GM23338 (cell line): ENCODE measurements at regions not wholly inside any gene's neighbourhood (a gene's known extent, or its start where the extent isn't known, plus 50 kb on each side); places are given as distances from the start of the nearest gene placed in this dataset.

Experiments used
- ATAC-seq: fragments of 200-7000 bp; cut with Tn5 transposase; 3 replicates; pipeline ENCODE4 v1.9.1; 2020
- DNase-seq: peaks from one replicate; pipeline ENCODE4 v3.0.0-alpha.2; 2015; ENCODE audit warnings: low spot score
- H2AFZ ChIP-seq: fragments of 200-600 bp; sonication (generic); 2 replicates; pipeline ENCODE4 v1.8.0; 2016; ENCODE audit warnings: antibody characterized with exemption, mild to moderate bottlenecking, moderate library complexity
- H3F3A ChIP-seq: fragments of 200-600 bp; sonication (generic); replicated peaks from 2 replicates; pipeline ENCODE4 v1.8.0; 2017; ENCODE audit warnings: antibody characterized with exemption, mixed run types, low read depth
- H3K27ac ChIP-seq: fragments of 200-600 bp; sonication (generic); 2 replicates; pipeline ENCODE4 v1.6.1; 2016; ENCODE audit warnings: low read depth
- H3K27me3 ChIP-seq: fragments of 200-600 bp; sonication (generic); 2 replicates; pipeline ENCODE4 v1.8.0; 2016; ENCODE audit warnings: mild to moderate bottlenecking, mixed run types, moderate library complexity; ENCODE audit not compliant: insufficient read depth
- H3K36me3 ChIP-seq: fragments of 200-600 bp; sonication (generic); 2 replicates; pipeline ENCODE4 v1.8.0; 2016; ENCODE audit warnings: mild to moderate bottlenecking; ENCODE audit not compliant: insufficient read depth
- H3K4me1 ChIP-seq: fragments of 200-600 bp; sonication (generic); 2 replicates; pipeline ENCODE4 v1.8.0; 2016; ENCODE audit warnings: mild to moderate bottlenecking, moderate library complexity; ENCODE audit not compliant: insufficient read depth
- H3K4me2 ChIP-seq: fragments of 200-600 bp; sonication (generic); 2 replicates; pipeline ENCODE4 v1.7.1; 2017; ENCODE audit warnings: mixed run types
- H3K4me3 ChIP-seq: fragments of 200-600 bp; sonication (generic); 2 replicates; pipeline ENCODE4 v1.6.1; 2016; ENCODE audit warnings: mixed run types
- H3K79me2 ChIP-seq: fragments of 200-600 bp; sonication (generic); replicated peaks from 2 replicates; pipeline ENCODE4 v1.8.0; 2017; ENCODE audit warnings: mild to moderate bottlenecking; ENCODE audit not compliant: insufficient read depth
- H3K9me2 ChIP-seq: fragments of 200-600 bp; sonication (generic); 2 replicates; pipeline ENCODE4 v1.8.0; 2017; ENCODE audit not compliant: insufficient read depth
- H4K20me1 ChIP-seq: fragments of 200-600 bp; sonication (generic); replicated peaks from 2 replicates; pipeline ENCODE4 v1.8.0; 2017; ENCODE audit warnings: mild to moderate bottlenecking; ENCODE audit not compliant: insufficient read depth
- H3K27ac Mint-ChIP-seq: 2 replicates; pipeline ENCODE4 v1.8.0; 2020; ENCODE audit warnings: inconsistent platforms, mild to moderate bottlenecking, moderate library complexity, mixed read lengths
- H3K27me3 Mint-ChIP-seq: 3 replicates; pipeline ENCODE4 v1.8.0; 2022; ENCODE audit warnings: low read depth, mild to moderate bottlenecking, moderate library complexity, mixed read lengths, inconsistent platforms; ENCODE audit not compliant: insufficient read depth, poor library complexity
- H3K36me3 Mint-ChIP-seq: 3 replicates; pipeline ENCODE4 v1.8.0; 2021; ENCODE audit warnings: low read depth, mild to moderate bottlenecking, inconsistent platforms, moderate library complexity, mixed read lengths
- H3K4me1 Mint-ChIP-seq: 3 replicates; pipeline ENCODE4 v1.8.0; 2020; ENCODE audit warnings: mild to moderate bottlenecking, inconsistent platforms, mixed read lengths
- H3K4me3 Mint-ChIP-seq: 3 replicates; pipeline ENCODE4 v1.8.0; 2021; ENCODE audit warnings: moderate library complexity, mild to moderate bottlenecking, inconsistent platforms, mixed read lengths
- H3K9me3 Mint-ChIP-seq: 3 replicates; pipeline ENCODE4 v1.8.0; 2020; ENCODE audit warnings: moderate library complexity, mild to moderate bottlenecking, inconsistent platforms, mixed read lengths
- CREB1 ChIP-seq: fragments of 250-450 bp; sonication (Bioruptor Pico); IDR thresholded peaks from 2 replicates; pipeline ENCODE4 v1.5.0; 2020; ENCODE audit warnings: low read depth, mild to moderate bottlenecking, moderate library complexity
- EZH2 ChIP-seq: fragments of 200-600 bp; sonication (generic); IDR thresholded peaks from one replicate; pipeline ENCODE4 v1.8.0; 2017; ENCODE audit warnings: antibody characterized with exemption, mild to moderate bottlenecking, low read depth; ENCODE audit not compliant: unreplicated experiment
- JUNB ChIP-seq: IDR thresholded peaks from one replicate; pipeline ENCODE4 v1.6.1; 2016; ENCODE audit warnings: antibody characterized with exemption; ENCODE audit not compliant: unreplicated experiment
- NANOG ChIP-seq: IDR thresholded peaks from 2 replicates; pipeline ENCODE4 v1.6.1; 2016; ENCODE audit warnings: antibody characterized with exemption, borderline replicate concordance
- TF ChIP-seq, protein P1 (sequence below): fragments of 250-450 bp; sonication (Bioruptor Pico); IDR thresholded peaks from 2 replicates; pipeline ENCODE4 v1.5.0; 2020; ENCODE audit warnings: mild to moderate bottlenecking, moderate library complexity
- TF ChIP-seq, protein P2 (sequence below): IDR thresholded peaks from one replicate; pipeline ENCODE4 v1.6.1; 2018; ENCODE audit warnings: antibody characterized with exemption; ENCODE audit not compliant: unreplicated experiment

DNA sequence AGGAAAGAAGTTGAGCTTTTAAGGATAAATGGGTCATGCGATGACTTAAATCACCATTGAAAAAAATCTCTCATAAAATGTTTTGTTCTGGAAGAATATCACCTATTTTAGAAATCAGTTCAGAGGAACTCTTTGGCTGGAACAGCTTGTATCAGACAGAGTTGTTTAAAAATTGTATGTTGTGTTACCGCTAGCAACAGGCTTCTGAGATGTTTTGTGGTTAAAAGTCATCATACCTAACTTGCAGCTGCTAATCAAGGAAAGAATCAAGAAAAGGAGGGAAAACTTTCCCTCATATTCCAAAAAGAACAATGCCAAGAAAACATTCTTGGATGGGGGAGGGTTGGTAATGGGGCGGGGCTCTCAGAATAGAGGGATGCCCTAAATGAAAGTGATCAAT is 220.7 kb upstream of the CITED2 start:
- Histone ChIP-seq H2AFZ (peak overlapping the region; percentile 47; the same call in 1 of the 2 replicates), H3F3A (no peaks in the 10 kb centered on the region), H3K4me1 (peaks cover 8% of the 10 kb centered on the region; the same call in 1 of the 2 replicates), H3K36me3 (no peaks in the 10 kb centered on the region), H4K20me1 (no peaks in the 10 kb centered on the region), H3K4me3 (no peak overlapping the region), H3K79me2 (no peaks in the 10 kb centered on the region), H3K4me2 (no peak overlapping the region), H3K27me3 (no peaks in the 10 kb centered on the region), H3K27ac (no peak overlapping the region), H3K9me2 (0 out of 2 replicates have a peak, but pooled peaks cover 3% of the 10 kb centered on the region)
- no peaks in the 10 kb centered on the region for H3K9me3 Mint-ChIP-seq
- no peak overlapping the region for H3K4me3 Mint-ChIP-seq
- TF ChIP-seq JUNB (no peak), NANOG (no peak), CREB1 (CRISPR knock-in tag) (no peak), EZH2 (no peak)
- TF ChIP-seq, protein P1, sequence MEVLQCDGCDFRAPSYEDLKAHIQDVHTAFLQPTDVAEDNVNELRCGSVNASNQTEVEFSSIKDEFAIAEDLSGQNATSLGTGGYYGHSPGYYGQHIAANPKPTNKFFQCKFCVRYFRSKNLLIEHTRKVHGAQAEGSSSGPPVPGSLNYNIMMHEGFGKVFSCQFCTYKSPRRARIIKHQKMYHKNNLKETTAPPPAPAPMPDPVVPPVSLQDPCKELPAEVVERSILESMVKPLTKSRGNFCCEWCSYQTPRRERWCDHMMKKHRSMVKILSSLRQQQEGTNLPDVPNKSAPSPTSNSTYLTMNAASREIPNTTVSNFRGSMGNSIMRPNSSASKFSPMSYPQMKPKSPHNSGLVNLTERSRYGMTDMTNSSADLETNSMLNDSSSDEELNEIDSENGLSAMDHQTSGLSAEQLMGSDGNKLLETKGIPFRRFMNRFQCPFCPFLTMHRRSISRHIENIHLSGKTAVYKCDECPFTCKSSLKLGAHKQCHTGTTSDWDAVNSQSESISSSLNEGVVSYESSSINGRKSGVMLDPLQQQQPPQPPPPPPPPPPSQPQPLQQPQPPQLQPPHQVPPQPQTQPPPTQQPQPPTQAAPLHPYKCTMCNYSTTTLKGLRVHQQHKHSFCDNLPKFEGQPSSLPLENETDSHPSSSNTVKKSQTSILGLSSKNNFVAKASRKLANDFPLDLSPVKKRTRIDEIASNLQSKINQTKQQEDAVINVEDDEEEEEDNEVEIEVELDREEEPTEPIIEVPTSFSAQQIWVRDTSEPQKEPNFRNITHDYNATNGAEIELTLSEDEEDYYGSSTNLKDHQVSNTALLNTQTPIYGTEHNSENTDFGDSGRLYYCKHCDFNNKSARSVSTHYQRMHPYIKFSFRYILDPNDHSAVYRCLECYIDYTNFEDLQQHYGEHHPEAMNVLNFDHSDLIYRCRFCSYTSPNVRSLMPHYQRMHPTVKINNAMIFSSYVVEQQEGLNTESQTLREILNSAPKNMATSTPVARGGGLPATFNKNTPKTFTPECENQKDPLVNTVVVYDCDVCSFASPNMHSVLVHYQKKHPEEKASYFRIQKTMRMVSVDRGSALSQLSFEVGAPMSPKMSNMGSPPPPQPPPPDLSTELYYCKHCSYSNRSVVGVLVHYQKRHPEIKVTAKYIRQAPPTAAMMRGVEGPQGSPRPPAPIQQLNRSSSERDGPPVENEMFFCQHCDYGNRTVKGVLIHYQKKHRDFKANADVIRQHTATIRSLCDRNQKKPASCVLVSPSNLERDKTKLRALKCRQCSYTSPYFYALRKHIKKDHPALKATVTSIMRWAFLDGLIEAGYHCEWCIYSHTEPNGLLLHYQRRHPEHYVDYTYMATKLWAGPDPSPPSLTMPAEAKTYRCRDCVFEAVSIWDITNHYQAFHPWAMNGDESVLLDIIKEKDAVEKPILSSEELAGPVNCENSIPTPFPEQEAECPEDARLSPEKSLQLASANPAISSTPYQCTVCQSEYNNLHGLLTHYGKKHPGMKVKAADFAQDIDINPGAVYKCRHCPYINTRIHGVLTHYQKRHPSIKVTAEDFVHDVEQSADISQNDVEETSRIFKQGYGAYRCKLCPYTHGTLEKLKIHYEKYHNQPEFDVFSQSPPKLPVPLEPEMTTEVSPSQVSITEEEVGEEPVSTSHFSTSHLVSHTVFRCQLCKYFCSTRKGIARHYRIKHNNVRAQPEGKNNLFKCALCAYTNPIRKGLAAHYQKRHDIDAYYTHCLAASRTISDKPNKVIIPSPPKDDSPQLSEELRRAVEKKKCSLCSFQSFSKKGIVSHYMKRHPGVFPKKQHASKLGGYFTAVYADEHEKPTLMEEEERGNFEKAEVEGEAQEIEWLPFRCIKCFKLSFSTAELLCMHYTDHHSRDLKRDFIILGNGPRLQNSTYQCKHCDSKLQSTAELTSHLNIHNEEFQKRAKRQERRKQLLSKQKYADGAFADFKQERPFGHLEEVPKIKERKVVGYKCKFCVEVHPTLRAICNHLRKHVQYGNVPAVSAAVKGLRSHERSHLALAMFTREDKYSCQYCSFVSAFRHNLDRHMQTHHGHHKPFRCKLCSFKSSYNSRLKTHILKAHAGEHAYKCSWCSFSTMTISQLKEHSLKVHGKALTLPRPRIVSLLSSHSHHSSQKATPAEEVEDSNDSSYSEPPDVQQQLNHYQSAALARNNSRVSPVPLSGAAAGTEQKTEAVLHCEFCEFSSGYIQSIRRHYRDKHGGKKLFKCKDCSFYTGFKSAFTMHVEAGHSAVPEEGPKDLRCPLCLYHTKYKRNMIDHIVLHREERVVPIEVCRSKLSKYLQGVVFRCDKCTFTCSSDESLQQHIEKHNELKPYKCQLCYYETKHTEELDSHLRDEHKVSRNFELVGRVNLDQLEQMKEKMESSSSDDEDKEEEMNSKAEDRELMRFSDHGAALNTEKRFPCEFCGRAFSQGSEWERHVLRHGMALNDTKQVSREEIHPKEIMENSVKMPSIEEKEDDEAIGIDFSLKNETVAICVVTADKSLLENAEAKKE (CRISPR knock-in tag): no peak
- TF ChIP-seq, protein P2, sequence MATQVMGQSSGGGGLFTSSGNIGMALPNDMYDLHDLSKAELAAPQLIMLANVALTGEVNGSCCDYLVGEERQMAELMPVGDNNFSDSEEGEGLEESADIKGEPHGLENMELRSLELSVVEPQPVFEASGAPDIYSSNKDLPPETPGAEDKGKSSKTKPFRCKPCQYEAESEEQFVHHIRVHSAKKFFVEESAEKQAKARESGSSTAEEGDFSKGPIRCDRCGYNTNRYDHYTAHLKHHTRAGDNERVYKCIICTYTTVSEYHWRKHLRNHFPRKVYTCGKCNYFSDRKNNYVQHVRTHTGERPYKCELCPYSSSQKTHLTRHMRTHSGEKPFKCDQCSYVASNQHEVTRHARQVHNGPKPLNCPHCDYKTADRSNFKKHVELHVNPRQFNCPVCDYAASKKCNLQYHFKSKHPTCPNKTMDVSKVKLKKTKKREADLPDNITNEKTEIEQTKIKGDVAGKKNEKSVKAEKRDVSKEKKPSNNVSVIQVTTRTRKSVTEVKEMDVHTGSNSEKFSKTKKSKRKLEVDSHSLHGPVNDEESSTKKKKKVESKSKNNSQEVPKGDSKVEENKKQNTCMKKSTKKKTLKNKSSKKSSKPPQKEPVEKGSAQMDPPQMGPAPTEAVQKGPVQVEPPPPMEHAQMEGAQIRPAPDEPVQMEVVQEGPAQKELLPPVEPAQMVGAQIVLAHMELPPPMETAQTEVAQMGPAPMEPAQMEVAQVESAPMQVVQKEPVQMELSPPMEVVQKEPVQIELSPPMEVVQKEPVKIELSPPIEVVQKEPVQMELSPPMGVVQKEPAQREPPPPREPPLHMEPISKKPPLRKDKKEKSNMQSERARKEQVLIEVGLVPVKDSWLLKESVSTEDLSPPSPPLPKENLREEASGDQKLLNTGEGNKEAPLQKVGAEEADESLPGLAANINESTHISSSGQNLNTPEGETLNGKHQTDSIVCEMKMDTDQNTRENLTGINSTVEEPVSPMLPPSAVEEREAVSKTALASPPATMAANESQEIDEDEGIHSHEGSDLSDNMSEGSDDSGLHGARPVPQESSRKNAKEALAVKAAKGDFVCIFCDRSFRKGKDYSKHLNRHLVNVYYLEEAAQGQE: no peak
- H3K4me1 Mint-ChIP-seq: peaks cover 27% of the 10 kb centered on the region
- H3K27me3 Mint-ChIP-seq: no peaks in the 10 kb centered on the region
- no peaks in the 10 kb centered on the region for H3K36me3 Mint-ChIP-seq
- H3K27ac Mint-ChIP-seq: no peak overlapping the region
- ATAC-seq (no peak), DNase-seq (no peak)
